Neural progenitor cell (in vitro differentiated cells): ENCODE measurements at regions not wholly inside any gene's neighbourhood (a gene's known extent, or its start where the extent isn't known, plus 50 kb on each side); places are given as distances from the start of the nearest gene placed in this dataset.

Source experiments
- DNase-seq: peaks from one replicate; pipeline ENCODE4 v3.0.0-alpha.2; 2016; ENCODE audit warnings: low spot score
- H2AFZ ChIP-seq: fragments of 200-600 bp; sonication (generic); replicated peaks from 2 replicates; pipeline ENCODE4 v1.6.1; 2016; ENCODE audit warnings: antibody characterized with exemption
- H3F3A ChIP-seq: fragments of 200-600 bp; sonication (generic); 2 replicates; pipeline ENCODE4 v1.6.1; 2016; ENCODE audit warnings: antibody characterized with exemption, low read depth
- H3K27ac ChIP-seq: fragments of 200-600 bp; sonication (generic); 2 replicates; pipeline ENCODE4 v1.5.1; 2016; ENCODE audit warnings: mild to moderate bottlenecking
- H3K27me3 ChIP-seq: fragments of 200-600 bp; sonication (generic); 2 replicates; pipeline ENCODE4 v1.6.1; 2016; ENCODE audit warnings: mild to moderate bottlenecking, moderate library complexity
- H3K36me3 ChIP-seq: fragments of 200-600 bp; sonication (generic); 2 replicates; pipeline ENCODE4 v1.5.1; 2016
- H3K4me1 ChIP-seq: fragments of 200-600 bp; sonication (generic); 2 replicates; pipeline ENCODE4 v1.6.1; 2016; ENCODE audit warnings: mixed run types
- H3K4me2 ChIP-seq: fragments of 200-600 bp; sonication (generic); 2 replicates; pipeline ENCODE4 v1.6.1; 2016
- H3K4me3 ChIP-seq: fragments of 200-600 bp; sonication (generic); 2 replicates; pipeline ENCODE4 v1.5.1; 2016
- H3K79me2 ChIP-seq: fragments of 200-600 bp; sonication (generic); 2 replicates; pipeline ENCODE4 v1.6.1; 2016; ENCODE audit warnings: low read depth
- H3K9ac ChIP-seq: fragments of 200-600 bp; sonication (generic); 2 replicates; pipeline ENCODE4 v1.6.1; 2016
- H3K9me3 ChIP-seq: fragments of 200-600 bp; sonication (generic); 2 replicates; pipeline ENCODE4 v1.5.1; 2016; ENCODE audit warnings: low read depth
- H4K20me1 ChIP-seq: fragments of 200-600 bp; sonication (generic); 2 replicates; pipeline ENCODE4 v1.6.1; 2016; ENCODE audit warnings: low read depth
- H3K27ac Mint-ChIP-seq: 3 replicates; pipeline ENCODE4 v1.8.0; 2021; ENCODE audit warnings: mixed read lengths
- H3K27me3 Mint-ChIP-seq: 2 replicates; pipeline ENCODE4 v1.8.0; 2022; ENCODE audit warnings: low read depth, mild to moderate bottlenecking, inconsistent platforms, moderate library complexity, mixed read lengths; ENCODE audit not compliant: insufficient read depth
- H3K36me3 Mint-ChIP-seq: 3 replicates; pipeline ENCODE4 v1.8.0; 2021; ENCODE audit warnings: mixed read lengths
- H3K4me1 Mint-ChIP-seq: 3 replicates; pipeline ENCODE4 v1.8.0; 2021; ENCODE audit warnings: mixed read lengths
- H3K4me3 Mint-ChIP-seq: 3 replicates; pipeline ENCODE4 v1.8.0; 2021; ENCODE audit warnings: mild to moderate bottlenecking, moderate library complexity, mixed read lengths
- H3K9me3 Mint-ChIP-seq: 3 replicates; pipeline ENCODE4 v1.8.0; 2020; ENCODE audit warnings: mixed read lengths
- EZH2 ChIP-seq: fragments of 200-600 bp; sonication (generic); IDR thresholded peaks from 2 replicates; pipeline ENCODE4 v1.6.1; 2017; ENCODE audit warnings: antibody characterized with exemption, mild to moderate bottlenecking, moderate library complexity
- EZH2phosphoT487 ChIP-seq: fragments of 200-600 bp; sonication (generic); IDR thresholded peaks from 2 replicates; pipeline ENCODE4 v1.6.1; 2017; ENCODE audit warnings: antibody characterized with exemption
- TF ChIP-seq, protein P1 (sequence below): fragments of 200-600 bp; sonication (generic); IDR thresholded peaks from 2 replicates; pipeline ENCODE4 v1.5.1; 2017; ENCODE audit warnings: antibody characterized with exemption, mild to moderate bottlenecking

- Histone ChIP-seq H3K27me3 (no peaks in the 10 kb centered on the region), H3K79me2 (no peaks in the 10 kb centered on the region), H3K9me3 (no peaks in the 10 kb centered on the region), H3F3A (peaks cover 8% of the 10 kb centered on the region), H3K4me3 (no peak overlapping the region), H4K20me1 (no peaks in the 10 kb centered on the region), H3K4me1 (peaks cover 62% of the 10 kb centered on the region), H3K27ac (no peak overlapping the region), H2AFZ (peak overlapping the region; percentile 99), H3K4me2 (peak overlapping the region; percentile 43), H3K9ac (no peak overlapping the region), H3K36me3 (no peaks in the 10 kb centered on the region)
- Mint-ChIP-seq H3K27me3 (peaks cover 9% of the 10 kb centered on the region), H3K27ac (no peak overlapping the region), H3K4me1 (peaks cover 87% of the 10 kb centered on the region), H3K9me3 (no peaks in the 10 kb centered on the region), H3K4me3 (peak overlapping the region; percentile 20), H3K36me3 (no peaks in the 10 kb centered on the region)
- TF ChIP-seq EZH2 = no peak
- TF ChIP-seq, protein P1, sequence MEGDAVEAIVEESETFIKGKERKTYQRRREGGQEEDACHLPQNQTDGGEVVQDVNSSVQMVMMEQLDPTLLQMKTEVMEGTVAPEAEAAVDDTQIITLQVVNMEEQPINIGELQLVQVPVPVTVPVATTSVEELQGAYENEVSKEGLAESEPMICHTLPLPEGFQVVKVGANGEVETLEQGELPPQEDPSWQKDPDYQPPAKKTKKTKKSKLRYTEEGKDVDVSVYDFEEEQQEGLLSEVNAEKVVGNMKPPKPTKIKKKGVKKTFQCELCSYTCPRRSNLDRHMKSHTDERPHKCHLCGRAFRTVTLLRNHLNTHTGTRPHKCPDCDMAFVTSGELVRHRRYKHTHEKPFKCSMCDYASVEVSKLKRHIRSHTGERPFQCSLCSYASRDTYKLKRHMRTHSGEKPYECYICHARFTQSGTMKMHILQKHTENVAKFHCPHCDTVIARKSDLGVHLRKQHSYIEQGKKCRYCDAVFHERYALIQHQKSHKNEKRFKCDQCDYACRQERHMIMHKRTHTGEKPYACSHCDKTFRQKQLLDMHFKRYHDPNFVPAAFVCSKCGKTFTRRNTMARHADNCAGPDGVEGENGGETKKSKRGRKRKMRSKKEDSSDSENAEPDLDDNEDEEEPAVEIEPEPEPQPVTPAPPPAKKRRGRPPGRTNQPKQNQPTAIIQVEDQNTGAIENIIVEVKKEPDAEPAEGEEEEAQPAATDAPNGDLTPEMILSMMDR = no peak
- no peak for TF ChIP-seq EZH2phosphoT487
- no peak for DNase-seq
Measured at GRCh38 chr14:22479776-22480464, 109.1 kb downstream of the DAD1 start.

- peaks cover 13% of the 10 kb centered on the region for H3K27me3 Mint-ChIP-seq
- no peak overlapping the region for H3K27ac Mint-ChIP-seq
- Histone ChIP-seq H3K27ac (no peak overlapping the region), H3K9ac (no peak overlapping the region), H3K79me2 (no peaks in the 10 kb centered on the region), H2AFZ (no peak overlapping the region), H3K36me3 (no peaks in the 10 kb centered on the region), H3K4me2 (peak overlapping the region; percentile 43), H3K4me1 (peaks cover 62% of the 10 kb centered on the region), H3K9me3 (no peaks in the 10 kb centered on the region), H3K27me3 (no peaks in the 10 kb centered on the region), H3K4me3 (no peak overlapping the region), H3F3A (peaks cover 8% of the 10 kb centered on the region), H4K20me1 (no peaks in the 10 kb centered on the region)
- TF ChIP-seq EZH2 (no peak), EZH2phosphoT487 (no peak)
- TF ChIP-seq, protein P1 = no peak
- H3K36me3 Mint-ChIP-seq = no peaks in the 10 kb centered on the region
- DNase-seq = no peak
- no peaks in the 10 kb centered on the region for H3K9me3 Mint-ChIP-seq
- H3K4me3 Mint-ChIP-seq = no peak overlapping the region
- H3K4me1 Mint-ChIP-seq = peaks cover 84% of the 10 kb centered on the region
Measured at GRCh38 chr14:22479132-22479531, 109.9 kb downstream of the DAD1 start.

DNA sequence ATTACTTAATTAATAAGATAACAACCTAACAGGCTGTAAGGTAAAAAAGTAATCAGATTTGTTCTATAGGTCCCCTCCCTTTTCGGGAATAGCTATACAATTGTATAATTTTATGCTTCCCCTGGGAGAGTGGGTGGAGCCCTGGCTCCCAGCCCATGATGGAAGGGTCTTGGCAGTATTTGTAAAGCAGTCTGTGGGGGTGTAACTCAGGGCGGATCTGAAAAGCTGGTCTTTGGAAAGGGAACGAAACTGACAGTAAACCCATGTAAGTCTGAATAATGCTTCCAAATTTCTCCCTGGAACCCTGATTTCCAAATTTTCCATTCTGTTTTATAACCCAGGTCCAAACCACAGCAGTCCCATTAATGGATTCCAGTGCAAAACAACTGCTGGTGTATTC, 110.4 kb downstream of the DAD1 start:
- Mint-ChIP-seq H3K4me3 (no peak overlapping the region), H3K36me3 (no peaks in the 10 kb centered on the region), H3K27ac (no peak overlapping the region), H3K9me3 (no peaks in the 10 kb centered on the region), H3K4me1 (peaks cover 83% of the 10 kb centered on the region), H3K27me3 (peaks cover 13% of the 10 kb centered on the region)
- no peaks in the 10 kb centered on the region for H3K36me3 ChIP-seq
- TF ChIP-seq EZH2phosphoT487 (no peak), EZH2 (no peak)
- TF ChIP-seq, protein P1 = no peak
- DNase-seq = no peak
- H3K4me2 ChIP-seq = peak overlapping the region; percentile 43
- peaks cover 8% of the 10 kb centered on the region for H3F3A ChIP-seq
- peaks cover 62% of the 10 kb centered on the region for H3K4me1 ChIP-seq
- no peaks in the 10 kb centered on the region for H4K20me1 ChIP-seq
- H3K4me3 ChIP-seq = no peak overlapping the region
- H3K9me3 ChIP-seq = no peaks in the 10 kb centered on the region
- no peaks in the 10 kb centered on the region for H3K79me2 ChIP-seq
- H3K27ac ChIP-seq = peak overlapping the region; percentile 21
- H3K27me3 ChIP-seq = no peaks in the 10 kb centered on the region
- no peak overlapping the region for H3K9ac ChIP-seq
- H2AFZ ChIP-seq = no peak overlapping the region
